RCC 7860 (cell line): ENCODE measurements at regions not wholly inside any gene's neighbourhood (a gene's known extent, or its start where the extent isn't known, plus 50 kb on each side); places are given as distances from the start of the nearest gene placed in this dataset.
"Not testable (repeated sequence)": the region's sequence is repeated elsewhere in the genome, so short reads cannot be mapped to it uniquely, and the experiment has no call there.

Experiments used
- DNase-seq: peaks from one replicate; pipeline ENCODE4 v3.0.0-alpha.2; 2015; ENCODE audit warnings: low spot score
- FAIRE-seq: peaks from 2 replicates; lab custom pipeline; 2012; peaks lifted over from hg19 to GRCh38; lab: Jason Lieb, UNC

DNA sequence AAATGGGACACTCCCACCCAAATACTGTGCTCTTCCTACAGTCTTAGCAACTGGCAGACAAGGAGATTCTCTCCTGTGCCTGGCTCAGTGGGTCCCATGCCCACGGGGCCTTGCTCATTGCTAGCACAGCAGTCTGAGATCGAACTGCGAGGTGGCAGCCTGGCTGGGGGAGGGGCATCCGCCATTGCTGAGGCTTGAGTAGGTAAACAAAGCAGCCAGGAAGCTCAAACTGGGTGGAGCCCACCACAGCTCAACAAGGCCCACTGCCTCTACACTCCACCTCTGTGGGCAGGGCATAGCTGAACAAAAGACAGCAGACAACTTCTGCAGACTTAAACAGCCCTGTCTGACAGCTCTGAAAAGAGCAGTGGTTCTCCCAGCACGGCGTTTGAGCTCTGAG is 174.8 kb downstream of the COL12A1 start:
- FAIRE-seq = not testable (repeated sequence)

GRCh38 chr6:75029333-75029732 is 176.5 kb downstream of the COL12A1 start:
- no peak for DNase-seq
- FAIRE-seq = no peak

More for the DNA sequence above, 174.8 kb downstream of the COL12A1 start:
- DNase-seq = not testable (repeated sequence)

- no peak for FAIRE-seq
Observed at GRCh38 chr6:75025371-75025770, 180.5 kb downstream of the COL12A1 start.

DNA sequence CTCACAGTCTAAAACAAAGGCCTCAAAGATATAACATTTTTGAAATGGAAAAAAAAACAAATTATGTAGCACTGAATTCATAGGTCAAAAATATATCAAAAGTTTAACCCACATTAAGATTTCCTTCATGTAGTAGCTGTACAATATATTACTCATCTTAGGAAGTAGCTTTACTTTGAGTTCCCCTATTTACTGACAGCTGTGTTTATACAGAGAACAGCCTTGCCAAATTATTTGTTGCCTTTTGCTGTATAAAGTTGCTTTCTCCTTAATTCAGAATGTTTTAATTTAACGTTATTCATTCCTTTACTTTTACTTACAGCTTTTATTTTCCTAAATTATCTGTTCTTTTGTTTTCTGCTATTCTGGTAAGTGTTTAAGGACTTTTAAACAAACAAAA is 181.0 kb downstream of the COL12A1 start:
- DNase-seq (no peak), FAIRE-seq (no peak)

More at GRCh38 chr6:75025371-75025770, 180.5 kb downstream of the COL12A1 start:
- no peak for DNase-seq

DNA sequence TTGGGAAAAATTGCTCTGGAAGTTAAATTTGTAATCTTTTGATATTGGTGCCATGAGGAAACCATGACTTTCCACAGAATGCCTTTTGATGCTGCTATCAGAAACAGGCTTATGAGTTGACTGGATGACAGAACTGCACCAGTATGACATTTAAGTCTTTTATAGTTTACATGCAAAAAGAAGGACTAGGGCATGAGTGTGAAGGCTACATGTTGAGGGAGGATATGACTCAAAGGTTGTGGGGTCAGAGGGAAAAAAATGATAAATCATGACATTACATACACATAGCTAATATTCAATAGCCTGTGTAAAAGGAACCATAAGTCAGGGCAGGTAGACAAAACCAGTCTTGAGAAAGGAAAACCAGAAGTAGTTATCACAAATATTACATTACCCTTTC is 182.2 kb downstream of the COL12A1 start:
- no peak for FAIRE-seq
- no peak for DNase-seq

DNA sequence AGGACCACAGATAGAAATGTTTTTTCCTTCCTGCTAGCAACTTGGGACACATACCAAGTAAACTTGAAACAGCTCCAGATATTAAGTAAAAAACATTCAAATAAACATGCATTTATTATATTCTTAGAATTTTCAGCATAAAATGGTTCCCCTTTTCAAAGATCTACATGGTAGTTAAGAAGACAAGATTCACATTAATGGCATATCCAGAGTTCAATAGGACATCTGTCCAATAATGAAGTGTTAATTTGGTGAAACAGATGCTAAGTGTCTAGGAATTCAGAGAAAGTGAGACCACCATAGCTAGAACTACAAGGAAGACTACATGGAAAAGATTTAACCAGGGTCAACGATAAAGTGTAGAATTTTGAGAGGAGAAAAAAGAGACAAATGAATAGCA is 184.9 kb downstream of the COL12A1 start:
- FAIRE-seq (no peak), DNase-seq (no peak)

DNA sequence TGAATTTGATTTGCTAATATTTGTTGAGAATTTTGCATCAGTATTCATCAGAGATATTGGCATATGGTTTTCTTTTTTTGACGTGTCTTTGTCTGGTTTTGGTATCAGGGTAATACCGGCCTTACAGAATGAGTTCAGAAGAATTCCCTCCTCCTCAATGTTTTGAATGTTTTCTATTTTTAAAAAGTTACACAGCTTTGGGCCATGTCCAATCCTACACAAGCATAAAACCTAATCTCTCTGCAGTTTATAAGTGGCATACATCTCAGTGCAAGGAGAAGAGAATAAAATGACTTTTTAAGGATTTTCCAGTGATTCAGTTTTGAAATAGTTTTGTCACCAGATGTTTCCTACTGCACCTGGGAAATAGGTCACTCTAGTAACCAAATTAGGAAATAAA is 185.5 kb downstream of the COL12A1 start:
- DNase-seq (no peak), FAIRE-seq (no peak)

GRCh38 chr6:75012018-75012417 is 193.8 kb downstream of the COL12A1 start:
- no peak for DNase-seq
- FAIRE-seq = no peak

- DNase-seq, FAIRE-seq: not testable (repeated sequence)
Observed at GRCh38 chr6:75003984-75004383, 201.9 kb downstream of the COL12A1 start.

DNA sequence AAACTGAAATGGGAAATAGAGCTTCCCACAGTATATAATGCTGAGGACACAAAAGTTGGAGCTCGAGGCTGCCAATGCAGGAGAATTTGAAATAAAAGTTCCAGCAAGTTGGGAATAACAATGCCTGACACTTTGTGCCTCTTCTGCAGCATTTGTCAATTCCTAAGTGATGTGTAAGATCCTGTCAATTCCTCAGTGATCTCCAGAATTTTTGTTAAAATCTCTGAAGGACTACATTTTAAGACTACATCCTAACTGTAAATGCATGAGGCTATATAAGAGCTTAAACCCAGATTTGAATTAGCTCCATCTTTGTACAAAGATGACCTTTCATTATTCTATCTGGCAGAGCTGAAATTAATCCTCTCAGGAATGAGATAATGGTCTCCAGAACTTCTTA is 208.2 kb downstream of the COL12A1 start:
- DNase-seq (no peak), FAIRE-seq (no peak)

DNA sequence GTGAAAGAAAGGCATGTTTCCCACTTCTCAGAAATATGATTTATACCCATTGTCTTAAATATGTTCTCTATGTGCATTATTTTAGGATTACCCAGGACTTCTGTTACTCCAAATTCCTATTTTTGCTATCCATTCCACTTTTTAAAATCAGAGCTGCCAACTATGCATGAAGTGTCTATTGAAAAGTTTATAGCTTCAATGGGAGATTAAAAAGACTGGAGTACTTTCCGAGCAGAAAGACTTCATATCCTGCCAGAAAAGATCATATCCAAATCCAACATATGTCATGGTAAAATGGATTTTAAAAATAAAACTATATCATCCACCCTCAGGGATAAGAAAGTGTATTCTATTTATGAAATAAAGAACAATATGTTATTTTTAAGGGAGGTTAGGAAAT is 212.7 kb downstream of the COL12A1 start:
- FAIRE-seq (no peak), DNase-seq (no peak)

- no peak for DNase-seq
- FAIRE-seq = no peak
Observed at GRCh38 chr6:74991573-74992332, 214.1 kb downstream of the COL12A1 start.

GRCh38 chr6:74979065-74979766 is 226.6 kb downstream of the COL12A1 start:
- DNase-seq = no peak
- FAIRE-seq = no peak

DNA sequence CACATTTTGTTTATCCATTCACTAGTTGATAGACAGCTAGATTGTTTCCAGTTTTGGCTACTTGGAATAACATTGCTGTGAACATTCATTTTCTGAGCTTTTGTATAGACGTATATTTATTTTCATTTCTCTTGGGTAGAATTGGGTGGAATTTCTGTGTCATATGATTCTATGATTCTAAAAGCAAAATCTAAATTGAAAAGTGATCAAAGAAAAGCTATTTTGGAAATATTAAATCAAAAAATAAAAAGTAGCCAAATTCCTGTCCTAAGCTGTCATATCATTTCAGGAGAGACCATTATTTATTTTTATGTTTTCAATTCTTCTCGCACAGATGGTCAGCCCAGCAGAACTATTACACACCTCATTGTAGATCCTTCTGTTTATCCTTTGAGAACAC is 229.2 kb downstream of the COL12A1 start:
- no peak for FAIRE-seq
- no peak for DNase-seq

DNA sequence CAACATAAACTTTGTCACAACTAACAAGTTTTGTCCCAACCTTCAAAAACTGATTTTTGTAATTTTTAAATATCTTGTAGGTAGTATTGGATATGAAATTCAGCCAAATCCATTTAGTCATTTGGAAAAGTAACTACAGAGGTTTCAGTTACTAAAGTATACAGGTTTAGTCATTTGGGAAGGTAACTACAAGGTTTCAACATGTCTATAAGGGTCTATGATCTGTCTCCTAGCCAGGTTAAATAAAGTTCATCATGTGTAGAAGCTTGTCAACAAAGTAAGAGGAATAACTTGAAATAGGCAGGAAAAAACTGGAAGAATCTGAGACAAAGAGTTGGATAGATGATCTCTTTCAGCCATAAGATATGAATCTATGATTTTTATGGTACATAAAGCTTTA is 229.8 kb downstream of the COL12A1 start:
- no peak for FAIRE-seq
- DNase-seq = no peak

GRCh38 chr6:74973591-74973990 is 232.3 kb downstream of the COL12A1 start:
- DNase-seq = no peak
- FAIRE-seq = no peak

DNA sequence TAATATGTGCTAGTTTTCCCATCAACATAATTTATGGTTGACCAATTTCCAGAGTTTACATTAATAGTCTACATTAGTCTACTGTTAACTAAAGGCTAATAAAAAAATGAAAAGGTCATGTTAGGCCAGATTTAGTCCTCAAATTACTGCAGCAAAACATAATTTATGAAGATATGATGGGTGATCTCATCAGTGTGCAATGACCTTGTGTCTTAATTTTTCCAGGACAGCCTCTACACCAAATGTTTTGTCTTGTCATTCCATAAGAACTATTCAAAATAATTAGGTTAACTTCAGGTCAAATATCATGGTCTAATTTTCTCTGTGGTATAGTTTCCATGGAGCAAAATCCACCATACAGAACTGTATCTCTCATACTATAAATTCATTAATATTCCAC is 234.2 kb downstream of the COL12A1 start:
- FAIRE-seq = no peak
- no peak for DNase-seq

DNA sequence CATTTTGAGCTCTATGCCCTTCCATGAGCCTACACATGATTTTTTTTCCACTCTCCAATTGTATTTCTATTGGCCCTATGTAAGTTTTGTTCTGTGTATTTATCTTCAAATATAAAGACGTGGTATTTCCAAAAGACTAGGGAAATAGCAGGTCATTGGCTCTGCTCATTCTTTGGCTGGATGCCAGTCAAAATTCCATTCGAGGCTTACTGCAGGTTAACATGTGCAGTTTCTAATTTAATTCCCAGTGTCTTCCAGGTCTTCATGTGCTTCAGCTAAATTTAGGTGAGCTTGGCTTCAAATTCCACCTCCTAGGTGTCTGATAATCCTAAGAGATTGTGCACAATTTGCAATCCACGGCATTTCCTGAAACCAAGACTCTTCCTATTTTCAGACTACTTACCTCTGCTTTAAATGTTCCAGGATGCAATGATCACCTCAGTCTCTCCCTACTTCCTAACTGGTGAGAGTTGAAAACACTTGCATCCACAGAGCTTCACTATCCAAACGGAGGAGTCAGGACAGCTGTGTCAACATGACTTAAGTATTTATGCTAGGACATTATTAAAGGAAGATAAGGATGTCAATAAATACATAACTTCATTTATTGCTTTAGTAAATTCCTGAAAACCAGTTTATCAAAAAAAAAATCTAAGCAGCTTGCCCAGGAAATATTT is 236.1 kb downstream of the COL12A1 start:
- no peak for FAIRE-seq
- DNase-seq = no peak

GRCh38 chr6:74967821-74968220 is 238.0 kb downstream of the COL12A1 start:
- DNase-seq (no peak), FAIRE-seq (no peak)

DNA sequence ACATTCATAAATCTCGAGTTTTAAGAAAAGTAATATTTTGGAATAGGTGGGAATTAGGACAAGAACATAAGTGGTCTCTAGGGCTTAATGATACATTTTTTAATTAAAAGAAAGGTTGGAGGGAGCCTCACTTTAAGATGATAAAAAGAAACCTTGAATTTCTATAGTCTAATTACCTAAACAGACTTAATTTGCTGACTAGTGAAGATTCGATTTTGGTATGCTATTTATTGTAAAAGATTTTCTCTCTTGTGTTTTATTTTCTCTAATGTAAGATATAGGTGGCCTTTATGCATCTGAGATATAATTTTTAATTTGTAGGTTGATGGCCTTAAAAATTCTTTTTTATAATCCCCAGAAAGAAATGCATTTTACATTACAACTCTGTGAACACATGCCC is 239.1 kb downstream of the COL12A1 start:
- DNase-seq = no peak
- no peak for FAIRE-seq

- DNase-seq = no peak
- no peak for FAIRE-seq
Observed at GRCh38 chr6:74964871-74965441, 240.9 kb downstream of the COL12A1 start.
